ENCODE measurements at regions not wholly inside any gene's neighbourhood (a gene's known extent, or its start where the extent isn't known, plus 50 kb on each side); places are given as distances from the start of the nearest gene placed in this dataset.

GRCh38 chr20:43295781-43296180 lies 106.1 kb upstream of the PTPRT start:
- ChIA-PET POLR2A (no interaction called here), CTCF (no interaction called here)
- intact Hi-C loops (cut with micrococcal nuclease) = no loop called here
- Histone ChIP-seq H3K27ac (ENCODE audit: low read length in 2 of 2) (no peak overlapping the region), H3K4me1 (ENCODE audit: control insufficient read depth in 2 of 2, insufficient read depth in 2 of 2, low read length in 2 of 2) (no peaks in the 10 kb centered on the region), H3K36me3 (replicated peaks in 1 of 2; ENCODE audit: control extremely low read depth in 1 of 2, control insufficient read depth in 1 of 2, extremely low read depth in 1 of 2, insufficient read depth in 2 of 2, low read length in 1 of 2) (no peaks in the 10 kb centered on the region), H4K20me1 (ENCODE audit: control insufficient read depth, insufficient read depth, low read length, poor library complexity, severe bottlenecking) (no peaks in the 10 kb centered on the region), H3K27me3 (replicated peaks in 1 of 4; ENCODE audit: control extremely low read depth in 1 of 4, control insufficient read depth in 3 of 4, insufficient read depth in 4 of 4, low read length in 3 of 4) (no peaks in the 10 kb centered on the region), H3K9ac (ENCODE audit: low read length) (no peak overlapping the region), H2AFZ (ENCODE audit: insufficient read depth, low read depth, low read length, poor library complexity, severe bottlenecking) (no peak overlapping the region), H3K79me2 (ENCODE audit: control insufficient read depth, insufficient read depth, low read length) (no peaks in the 10 kb centered on the region), H3K9me3 (ENCODE audit: control extremely low read depth in 1 of 3, control insufficient read depth in 2 of 3, insufficient read depth in 1 of 3, low read length in 2 of 3) (peaks cover 0 to 13% (median 0%) of the 10 kb centered on the region in 3 donors), H3K4me3 (ENCODE audit: control extremely low read depth in 1 of 5, extremely low read depth in 1 of 5, insufficient read depth in 1 of 5, low read depth in 2 of 5, low read length in 4 of 5) (no peak overlapping the region), H3K4me2 (replicated peaks; ENCODE audit: low read depth, low read length, poor library complexity, severe bottlenecking) (no peak overlapping the region)
- 78% methylated on average over 6 of the region's 8 CpGs for WGBS (ENCODE audit: insufficient coverage)
- ATAC-seq (ENCODE audit: low read depth) (no peak), DNase-seq (no peak)
- no peaks in the 10 kb centered on the region for H3K4me1 Mint-ChIP-seq
- TF ChIP-seq EZH2 (IDR thresholded peaks at IDR 0.05; ENCODE audit: borderline replicate concordance, insufficient read depth, low read depth, low read length, poor library complexity, severe bottlenecking) = no peak
- TF ChIP-seq, protein P1, sequence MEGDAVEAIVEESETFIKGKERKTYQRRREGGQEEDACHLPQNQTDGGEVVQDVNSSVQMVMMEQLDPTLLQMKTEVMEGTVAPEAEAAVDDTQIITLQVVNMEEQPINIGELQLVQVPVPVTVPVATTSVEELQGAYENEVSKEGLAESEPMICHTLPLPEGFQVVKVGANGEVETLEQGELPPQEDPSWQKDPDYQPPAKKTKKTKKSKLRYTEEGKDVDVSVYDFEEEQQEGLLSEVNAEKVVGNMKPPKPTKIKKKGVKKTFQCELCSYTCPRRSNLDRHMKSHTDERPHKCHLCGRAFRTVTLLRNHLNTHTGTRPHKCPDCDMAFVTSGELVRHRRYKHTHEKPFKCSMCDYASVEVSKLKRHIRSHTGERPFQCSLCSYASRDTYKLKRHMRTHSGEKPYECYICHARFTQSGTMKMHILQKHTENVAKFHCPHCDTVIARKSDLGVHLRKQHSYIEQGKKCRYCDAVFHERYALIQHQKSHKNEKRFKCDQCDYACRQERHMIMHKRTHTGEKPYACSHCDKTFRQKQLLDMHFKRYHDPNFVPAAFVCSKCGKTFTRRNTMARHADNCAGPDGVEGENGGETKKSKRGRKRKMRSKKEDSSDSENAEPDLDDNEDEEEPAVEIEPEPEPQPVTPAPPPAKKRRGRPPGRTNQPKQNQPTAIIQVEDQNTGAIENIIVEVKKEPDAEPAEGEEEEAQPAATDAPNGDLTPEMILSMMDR (IDR thresholded peaks at IDR 0.05) = no peak
- H3K4me3 Mint-ChIP-seq = no peak overlapping the region
- peaks cover 4% of the 10 kb centered on the region for H3K9me3 Mint-ChIP-seq (ENCODE audit: insufficient read depth)
- no peak overlapping the region for H3K27ac Mint-ChIP-seq
- H3K27me3 Mint-ChIP-seq = no peaks in the 10 kb centered on the region

DNA sequence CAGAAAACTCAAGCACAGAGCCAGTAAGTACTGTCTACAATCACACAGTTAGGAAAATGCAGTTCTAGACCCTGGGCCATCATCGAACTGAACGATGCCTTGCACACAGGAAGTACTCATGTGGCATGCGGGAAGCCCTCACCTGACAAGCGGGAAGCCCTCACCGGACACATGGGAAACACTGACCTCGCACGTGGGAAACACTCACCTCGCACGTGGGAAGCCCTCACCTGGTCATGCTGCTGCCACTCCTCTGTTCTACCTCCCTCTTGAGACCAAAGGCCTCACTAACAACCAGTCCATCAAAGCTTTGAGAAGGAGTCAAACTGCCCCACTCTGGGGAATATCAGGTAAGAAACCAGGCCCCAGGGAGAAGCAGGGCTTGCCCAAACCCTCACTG lies 105.6 kb upstream of the PTPRT start:
- no peaks in the 10 kb centered on the region for H4K20me1 ChIP-seq (ENCODE audit: control insufficient read depth, insufficient read depth, low read length, poor library complexity, severe bottlenecking)
- H3K4me1 ChIP-seq (ENCODE audit: control insufficient read depth in 2 of 2, insufficient read depth in 2 of 2, low read length in 2 of 2) = no peaks in the 10 kb centered on the region
- no peaks in the 10 kb centered on the region for H3K4me1 Mint-ChIP-seq
- peaks cover 4% of the 10 kb centered on the region for H3K9me3 Mint-ChIP-seq (ENCODE audit: insufficient read depth)
- H3K4me2 ChIP-seq (replicated peaks; ENCODE audit: low read depth, low read length, poor library complexity, severe bottlenecking) = no peak overlapping the region
- ATAC-seq (ENCODE audit: low read depth) = no peak
- H3K27me3 Mint-ChIP-seq = no peaks in the 10 kb centered on the region
- H3K27ac Mint-ChIP-seq = no peak overlapping the region
- H3K4me3 Mint-ChIP-seq = no peak overlapping the region
- no peak overlapping the region for H3K4me3 ChIP-seq (ENCODE audit: control extremely low read depth in 1 of 5, extremely low read depth in 1 of 5, insufficient read depth in 1 of 5, low read depth in 2 of 5, low read length in 4 of 5)
- H3K27ac ChIP-seq (ENCODE audit: low read length in 2 of 2) = no peak overlapping the region
- no peak overlapping the region for H2AFZ ChIP-seq (ENCODE audit: insufficient read depth, low read depth, low read length, poor library complexity, severe bottlenecking)
- peaks cover 0 to 13% (median 0%) of the 10 kb centered on the region in 3 donors for H3K9me3 ChIP-seq (ENCODE audit: control extremely low read depth in 1 of 3, control insufficient read depth in 2 of 3, insufficient read depth in 1 of 3, low read length in 2 of 3)
- intact Hi-C loops (cut with micrococcal nuclease) = no loop called here
- H3K9ac ChIP-seq (ENCODE audit: low read length) = no peak overlapping the region
- no peak for TF ChIP-seq EZH2 (IDR thresholded peaks at IDR 0.05; ENCODE audit: borderline replicate concordance, insufficient read depth, low read depth, low read length, poor library complexity, severe bottlenecking)
- TF ChIP-seq, protein P1 (IDR thresholded peaks at IDR 0.05) = no peak
- no peaks in the 10 kb centered on the region for H3K79me2 ChIP-seq (ENCODE audit: control insufficient read depth, insufficient read depth, low read length)
- no peaks in the 10 kb centered on the region for H3K36me3 ChIP-seq (replicated peaks in 1 of 2; ENCODE audit: control extremely low read depth in 1 of 2, control insufficient read depth in 1 of 2, extremely low read depth in 1 of 2, insufficient read depth in 2 of 2, low read length in 1 of 2)
- WGBS (ENCODE audit: insufficient coverage) = 97% methylated on average over 9 of the region's 9 CpGs
- ChIA-PET POLR2A (no interaction called here), CTCF (no interaction called here)
- DNase-seq = no peak
- no peaks in the 10 kb centered on the region for H3K27me3 ChIP-seq (replicated peaks in 1 of 4; ENCODE audit: control extremely low read depth in 1 of 4, control insufficient read depth in 3 of 4, insufficient read depth in 4 of 4, low read length in 3 of 4)

Measured in B cell (primary cell).